ENCODE measurements at regions not wholly inside any gene's neighbourhood (a gene's known extent, or its start where the extent isn't known, plus 50 kb on each side); places are given as distances from the start of the nearest gene placed in this dataset.
"Not testable (repeated sequence)": the region's sequence is repeated elsewhere in the genome, so short reads cannot be mapped to it uniquely, and the experiment has no call there.

DNA sequence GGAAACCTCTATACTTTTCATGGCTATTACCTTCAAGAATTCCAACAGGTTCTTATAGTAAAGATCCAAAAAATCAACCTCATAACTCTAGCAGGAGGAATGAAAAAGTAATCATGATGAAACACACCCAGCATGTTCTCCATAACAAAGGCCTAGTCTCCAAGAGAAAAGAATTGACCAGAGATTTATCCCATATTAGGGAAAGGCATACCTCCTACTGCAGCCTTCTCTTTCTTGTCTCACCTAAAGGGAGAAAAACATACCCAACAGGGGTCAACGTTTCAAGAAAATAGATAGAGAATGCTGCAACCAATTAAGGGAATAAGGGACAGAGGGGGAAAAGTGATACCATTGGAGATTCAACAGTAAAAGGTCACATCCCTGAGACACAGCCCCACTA, 262.5 kb downstream of the FRK start:
- DNase-seq, result no peak

DNA sequence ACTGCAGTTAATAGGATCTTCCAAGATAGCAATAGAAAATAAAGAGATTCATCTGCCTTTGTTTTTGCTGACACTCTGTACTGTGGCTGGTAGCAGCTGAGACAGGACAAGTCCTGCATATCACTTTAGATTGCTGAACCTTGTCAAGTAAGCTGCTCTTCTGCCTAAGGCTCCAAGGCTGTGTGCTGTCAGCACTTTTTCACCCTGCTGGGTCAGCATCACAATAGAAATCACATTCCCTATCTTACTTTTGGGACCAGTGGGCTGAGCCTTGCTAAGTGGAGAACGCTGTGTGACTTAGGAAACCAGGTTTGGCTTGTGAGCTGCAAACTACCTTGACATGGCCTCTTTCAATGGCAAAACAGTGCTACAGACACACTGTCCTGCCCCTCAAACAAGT, 263.9 kb downstream of the FRK start:
- no peak for DNase-seq

DNA sequence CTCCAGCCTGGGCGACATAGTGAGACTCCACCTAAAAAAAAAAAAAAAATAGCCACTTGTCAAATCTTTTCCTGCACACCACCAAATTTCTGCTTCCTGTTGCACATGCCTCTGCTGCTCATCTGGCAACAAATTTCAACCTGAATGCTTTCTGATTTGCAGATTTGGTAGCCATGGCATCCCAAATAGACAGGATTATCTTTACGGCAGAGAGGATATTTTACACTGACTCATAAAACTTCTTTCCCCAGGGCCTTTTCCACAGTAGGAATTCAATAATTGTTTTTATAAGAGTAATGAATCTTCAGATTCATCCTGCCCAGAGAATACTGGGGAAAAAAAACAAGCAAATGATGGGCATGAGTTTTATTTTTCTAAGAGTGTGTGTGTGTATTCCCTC, 264.6 kb downstream of the FRK start:
- no peak for DNase-seq

DNA sequence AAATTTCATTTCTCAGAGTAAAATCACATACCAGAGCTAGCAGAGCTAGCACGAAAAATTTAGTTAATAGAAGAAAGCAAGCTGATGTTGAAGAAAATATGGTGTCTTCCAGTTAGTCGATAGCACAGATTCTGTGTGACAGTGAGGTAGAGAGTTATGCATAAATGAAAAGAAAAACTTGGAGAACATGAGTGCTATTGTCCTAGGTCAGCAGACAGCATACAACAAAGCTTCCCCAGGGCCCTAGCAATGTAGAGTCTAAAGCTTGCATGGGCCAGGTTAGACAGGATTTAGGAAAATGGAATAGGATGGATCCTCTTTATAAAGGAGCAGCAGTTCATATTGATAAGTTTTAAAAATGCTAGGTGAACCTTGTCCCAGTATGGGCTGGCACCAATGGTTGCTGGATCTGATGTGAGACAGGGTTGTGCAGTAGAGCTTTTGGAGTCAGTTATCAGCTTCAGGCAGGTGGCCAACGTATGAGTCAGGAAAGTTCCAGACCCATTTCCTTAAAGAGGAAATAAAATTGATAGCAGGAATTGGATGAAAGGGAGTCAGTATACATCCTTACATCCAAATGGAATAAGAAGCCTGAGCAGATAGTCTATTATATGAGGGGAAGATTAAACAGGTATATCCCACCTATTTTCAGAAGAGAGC, 277.2 kb downstream of the FRK start:
- DNase-seq, result no peak

DNA sequence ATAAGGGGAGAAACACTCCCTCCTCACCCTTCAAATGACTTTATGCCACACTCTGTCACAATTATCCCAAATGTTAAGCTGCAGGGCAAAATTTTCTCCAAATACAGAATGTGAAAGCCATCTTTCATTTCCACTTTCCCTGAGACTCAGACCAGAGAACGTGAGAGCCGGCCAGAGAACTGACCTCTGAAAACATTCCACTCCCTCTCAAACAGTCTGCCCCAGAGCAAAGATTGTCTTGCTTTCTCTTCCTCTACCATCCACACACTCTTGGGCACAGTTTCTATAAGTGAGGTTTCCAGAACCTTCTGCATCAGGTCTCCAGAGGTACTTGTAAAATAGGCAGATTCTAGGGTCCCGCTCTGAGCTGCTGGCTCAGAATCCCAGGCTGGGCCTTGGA, 278.1 kb downstream of the FRK start:
- no peak for DNase-seq

DNA sequence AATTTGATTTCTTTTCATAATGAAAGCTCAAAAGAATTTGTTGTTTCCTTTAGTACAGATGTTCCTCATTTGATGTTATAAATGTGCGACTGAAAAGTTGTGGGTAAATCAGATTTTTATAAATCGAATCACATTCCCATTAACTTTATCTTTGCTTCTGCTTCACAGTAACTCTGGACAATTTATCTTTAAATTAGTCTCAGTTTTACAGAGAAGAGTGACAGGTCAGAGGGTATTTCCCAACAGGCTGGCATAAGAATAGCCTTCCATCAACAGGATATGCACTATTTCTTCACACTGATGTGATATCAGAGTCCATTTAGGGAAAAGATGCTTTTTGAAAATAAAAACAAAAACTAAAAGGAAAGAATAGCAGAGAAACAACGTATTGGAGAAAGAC, 286.9 kb downstream of the FRK start:
- no peak for DNase-seq

DNA sequence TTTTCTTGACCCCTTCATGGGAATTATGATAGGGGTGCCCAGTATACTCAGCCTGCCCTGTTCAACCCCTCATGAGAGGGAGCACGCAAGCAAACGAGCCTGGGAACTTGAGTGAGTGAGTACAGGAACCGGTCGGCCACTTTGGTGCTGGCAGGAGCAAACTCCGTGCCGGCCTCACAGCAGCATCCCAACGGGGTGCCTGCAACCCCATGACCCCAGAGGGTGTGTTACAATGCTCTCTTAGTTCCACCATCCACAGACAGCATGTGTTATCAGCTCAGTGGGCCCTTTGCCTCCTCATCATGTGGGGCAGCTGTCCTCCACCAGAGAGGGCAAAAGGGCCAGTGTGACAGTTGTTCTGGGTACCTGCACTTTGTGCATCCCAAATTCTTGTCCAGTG, 289.8 kb downstream of the FRK start:
- no peak for DNase-seq

DNA sequence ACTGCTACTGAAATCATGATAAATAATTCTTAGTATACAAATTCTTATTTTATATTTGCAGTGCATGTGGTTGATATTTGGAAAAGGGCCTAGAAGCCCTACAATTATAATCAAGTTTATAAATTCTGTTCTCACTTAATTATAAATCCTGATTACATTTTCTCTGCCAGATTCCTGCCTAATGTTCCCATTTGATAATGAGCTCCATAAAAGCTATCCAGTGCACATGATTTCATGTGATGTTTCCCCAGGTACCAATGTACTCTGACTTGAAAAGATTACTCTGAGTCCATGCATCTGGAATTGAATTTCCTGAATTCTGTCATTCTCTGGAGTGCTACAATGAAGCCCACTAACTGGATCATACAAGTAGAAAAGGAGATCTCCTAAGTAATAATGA, 292.2 kb downstream of the FRK start:
- DNase-seq, result no peak

DNA sequence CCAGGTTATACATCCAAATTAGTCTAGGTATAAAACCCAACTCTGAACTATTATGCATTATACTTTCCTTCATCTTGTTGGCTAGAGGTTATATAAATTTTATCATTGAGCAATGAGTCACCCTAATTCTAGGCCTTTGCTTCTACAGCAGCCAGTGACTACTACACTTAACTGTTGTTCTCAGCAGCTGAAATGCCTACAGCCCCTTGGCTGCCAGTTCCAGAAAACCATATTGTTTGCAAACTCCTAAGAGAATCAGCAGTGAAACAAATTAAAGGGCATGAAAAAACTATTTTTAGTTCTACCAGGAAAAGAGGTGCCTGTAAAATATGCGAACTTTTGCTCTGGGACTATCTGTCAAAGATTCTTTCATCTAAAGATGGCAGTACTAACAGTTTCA, 292.8 kb downstream of the FRK start:
- DNase-seq, result no peak

DNA sequence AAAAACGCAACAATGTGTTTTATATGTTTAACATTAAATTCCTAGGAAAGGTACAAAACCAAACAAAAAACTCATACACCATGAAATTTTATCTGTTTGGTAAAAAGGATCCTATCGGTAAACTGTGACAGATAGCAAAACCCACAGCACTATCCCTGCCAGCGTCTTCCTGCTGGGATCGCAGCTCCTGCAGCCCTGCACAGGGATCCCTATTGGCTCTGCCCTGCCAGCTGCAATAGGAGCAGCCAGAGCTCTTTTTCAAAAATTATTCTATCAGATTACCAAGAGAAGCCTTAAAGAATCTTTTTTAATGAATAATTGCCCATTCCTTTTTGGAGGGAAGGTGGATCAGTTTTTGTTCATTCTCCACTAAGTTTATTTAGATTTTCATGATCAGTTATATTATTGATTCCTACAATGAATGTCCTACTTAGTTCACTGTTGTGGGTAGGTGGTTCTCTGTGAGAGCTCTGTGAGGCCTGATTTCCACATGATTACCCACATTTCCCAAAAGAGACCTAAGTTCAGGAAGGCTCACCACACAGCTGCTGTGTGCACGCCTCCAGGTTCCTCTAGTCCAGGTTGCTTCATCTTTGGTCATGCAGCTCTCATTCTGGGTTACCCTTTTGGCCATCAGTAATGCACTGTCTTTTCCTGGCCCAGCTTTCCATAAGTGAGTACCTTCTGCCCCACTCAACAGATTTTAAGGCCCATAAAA, 293.8 kb downstream of the FRK start:
- no peak for DNase-seq

DNA sequence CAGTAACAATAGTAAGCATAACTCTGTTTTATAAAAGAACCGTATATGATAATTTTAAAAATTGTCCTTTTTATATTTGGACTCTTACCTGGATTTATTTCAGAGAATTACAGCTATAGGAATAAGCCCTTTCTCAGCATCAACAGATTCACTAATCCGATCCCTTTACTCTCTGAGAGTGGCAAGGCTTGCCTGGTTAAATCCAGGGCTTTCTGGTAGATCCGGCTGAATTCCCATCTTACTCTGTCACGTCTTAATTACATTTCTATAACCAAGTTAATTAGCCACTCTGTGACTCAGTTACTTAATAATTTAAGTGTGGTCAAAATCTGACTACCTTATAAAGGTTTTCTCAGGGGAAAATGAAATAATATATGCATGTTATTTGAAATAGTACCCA, 294.7 kb downstream of the FRK start:
- DNase-seq, result no peak

DNA sequence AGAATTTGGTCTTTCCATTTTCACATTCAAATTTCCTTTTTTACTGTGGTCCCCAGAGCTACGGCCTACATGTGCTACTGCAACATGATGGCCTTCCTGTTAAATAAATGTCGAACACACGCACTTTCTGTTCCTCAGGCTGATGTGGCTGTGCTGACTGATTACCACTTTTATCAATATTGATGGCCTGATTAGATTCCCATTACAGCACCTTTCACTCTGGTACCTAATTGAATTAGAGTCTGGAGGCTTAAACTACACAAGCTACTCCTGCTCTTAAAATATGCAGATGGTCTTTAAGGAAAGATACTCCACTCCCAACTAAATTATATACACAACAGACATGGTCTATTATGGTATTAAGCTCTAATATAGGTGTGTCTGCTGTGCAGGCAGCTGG, 301.6 kb downstream of the FRK start:
- no peak for DNase-seq

DNA sequence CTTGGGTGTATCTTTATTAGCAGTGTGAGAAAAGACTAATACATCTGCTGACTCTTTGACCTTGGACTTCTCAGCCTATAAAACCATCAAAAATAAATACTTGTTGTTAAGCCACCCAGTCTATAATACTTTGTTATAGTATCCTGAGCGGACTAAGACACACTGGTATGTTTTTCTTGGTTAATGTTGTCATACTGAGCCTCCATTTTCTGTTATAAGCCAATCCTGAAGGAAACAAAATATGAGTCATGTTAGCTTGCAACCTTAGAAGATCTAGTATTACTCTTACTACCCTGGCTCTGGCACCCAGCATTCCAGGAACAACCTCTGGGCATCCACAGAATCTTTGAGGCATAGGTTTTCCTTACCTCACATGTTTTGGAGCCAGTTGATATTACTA, 307.2 kb downstream of the FRK start:
- no peak for DNase-seq

DNA sequence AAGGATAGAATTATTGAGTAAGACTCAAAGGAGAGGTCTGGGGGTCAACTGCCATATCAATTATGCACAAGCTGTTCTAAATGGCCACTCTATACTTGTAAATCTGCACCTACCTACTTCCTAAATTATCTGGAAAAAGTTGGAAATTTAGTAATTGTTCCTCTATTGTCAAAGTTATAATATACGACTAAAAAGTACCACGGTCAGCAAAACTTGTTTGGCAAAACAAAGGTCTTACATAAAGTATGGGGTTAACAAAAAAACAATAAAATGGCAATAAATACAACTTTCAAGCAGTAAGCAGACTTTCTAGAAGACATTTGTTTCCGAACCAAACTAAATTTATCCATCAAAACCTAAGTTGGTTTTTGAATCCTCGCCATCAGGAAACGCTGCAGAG, 309.7 kb downstream of the FRK start:
- no peak for DNase-seq

DNA sequence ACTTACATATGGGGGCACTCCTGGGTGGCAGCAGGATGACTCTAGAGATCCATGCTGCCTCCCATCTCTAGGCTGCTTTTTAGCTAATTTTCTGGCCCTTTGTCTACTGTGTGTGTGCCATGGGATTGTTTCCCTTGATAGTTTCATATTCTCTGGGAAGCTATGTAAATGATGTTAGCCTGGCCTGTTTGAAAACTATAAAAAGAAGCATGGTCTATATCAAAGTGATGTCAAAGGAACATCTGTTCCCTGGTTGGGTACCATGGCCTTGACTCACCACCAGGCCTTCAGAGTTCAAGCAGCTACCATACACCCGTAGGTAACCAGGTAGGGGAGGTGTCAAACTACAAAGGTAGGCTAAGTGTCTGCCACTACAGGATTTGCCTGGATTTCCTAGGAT, 310.4 kb downstream of the FRK start:
- no peak for DNase-seq

DNA sequence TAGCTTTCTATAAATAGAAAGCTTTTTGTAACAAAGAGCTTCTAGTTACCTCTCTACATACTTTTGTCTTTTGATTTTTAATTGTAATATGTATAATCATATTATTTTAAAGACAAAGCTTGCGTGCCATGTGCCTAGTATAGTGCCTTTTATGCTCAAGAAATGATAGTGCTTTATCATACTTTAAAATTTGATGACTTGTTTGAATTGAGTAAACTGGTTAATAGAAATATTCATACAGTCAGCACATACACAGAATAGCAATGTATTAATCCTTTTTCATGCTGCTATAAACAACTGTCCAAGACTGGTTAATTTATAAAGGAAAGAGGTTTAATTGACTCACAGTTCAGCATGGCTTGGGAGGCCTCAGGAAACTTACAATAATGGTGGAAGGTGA, 313.0 kb downstream of the FRK start:
- no peak for DNase-seq

DNA sequence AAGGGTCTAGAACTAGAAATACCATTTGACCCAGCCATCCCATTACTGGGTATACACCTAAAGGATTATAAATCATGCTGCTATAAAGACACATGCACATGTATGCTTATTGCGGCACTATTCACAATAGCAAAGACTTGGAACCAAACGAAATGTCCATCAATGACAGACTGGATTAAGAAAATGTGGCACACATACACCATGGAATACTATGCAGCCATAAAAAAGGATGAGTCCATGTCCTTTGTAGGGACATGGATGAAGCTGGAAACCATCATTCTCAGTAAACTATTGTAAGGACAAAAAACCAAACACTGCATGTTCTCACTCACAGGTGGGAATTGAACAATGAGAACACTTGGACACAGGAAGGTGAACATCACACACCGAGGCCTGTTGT, 314.1 kb downstream of the FRK start:
- not testable (repeated sequence) for DNase-seq

DNA sequence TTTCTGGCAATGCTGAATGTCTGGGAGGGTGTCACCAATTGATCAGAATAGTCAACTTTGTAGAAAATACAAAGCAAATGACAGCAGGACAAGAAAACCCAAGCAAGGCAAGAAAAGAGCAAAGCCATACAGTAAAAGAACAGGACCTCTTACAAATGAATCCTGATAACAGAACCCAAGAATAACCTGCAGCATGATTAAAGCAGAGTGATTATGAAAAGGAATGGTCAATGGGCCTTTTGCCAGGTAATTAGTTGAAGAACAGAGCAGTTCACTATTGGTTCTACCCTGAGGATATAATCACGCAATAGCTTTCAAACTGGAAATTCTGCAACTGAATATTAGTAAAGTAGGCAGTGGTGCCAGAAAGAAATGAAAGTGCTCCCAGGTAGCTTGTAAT, 319.8 kb downstream of the FRK start:
- no peak for DNase-seq

DNA sequence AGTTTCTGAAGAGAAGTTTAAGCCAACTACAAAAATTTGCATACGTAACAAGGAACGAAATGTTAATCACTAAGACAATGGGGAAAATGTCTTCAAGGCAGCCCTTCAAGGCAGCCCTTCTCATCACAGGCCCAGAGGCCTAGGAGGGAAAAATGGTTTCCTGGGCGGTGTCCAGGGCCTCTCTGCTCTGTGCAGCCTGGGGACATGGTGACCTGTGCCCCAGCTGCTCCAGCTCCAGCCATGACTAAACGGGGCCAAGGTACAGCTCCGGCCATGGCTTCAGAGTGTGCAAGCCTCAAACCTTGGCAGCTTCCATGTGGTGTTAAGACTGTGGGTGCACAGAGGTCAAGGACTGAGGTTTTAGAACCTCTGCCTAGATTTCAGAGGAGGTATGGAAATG, 325.1 kb downstream of the FRK start:
- no peak for DNase-seq

DNA sequence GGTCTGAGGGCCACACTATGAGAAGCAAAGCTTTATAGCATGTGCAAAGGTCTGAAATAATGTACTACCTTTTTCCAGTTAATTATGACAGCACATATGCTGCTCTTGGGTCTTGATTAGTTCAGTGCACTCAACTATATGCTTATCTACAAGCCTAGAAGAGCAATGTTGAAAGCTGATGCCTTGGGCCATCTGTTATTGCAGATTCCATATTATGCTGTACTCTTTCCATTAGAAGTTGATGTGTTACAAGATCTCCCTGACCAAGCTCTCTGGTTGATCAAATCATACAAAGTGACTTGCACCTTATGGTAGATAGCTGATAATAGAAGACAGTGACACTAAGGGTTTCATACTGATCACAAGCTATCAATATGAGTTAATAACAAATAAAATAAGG, 327.3 kb downstream of the FRK start:
- DNase-seq, result no peak

DNA sequence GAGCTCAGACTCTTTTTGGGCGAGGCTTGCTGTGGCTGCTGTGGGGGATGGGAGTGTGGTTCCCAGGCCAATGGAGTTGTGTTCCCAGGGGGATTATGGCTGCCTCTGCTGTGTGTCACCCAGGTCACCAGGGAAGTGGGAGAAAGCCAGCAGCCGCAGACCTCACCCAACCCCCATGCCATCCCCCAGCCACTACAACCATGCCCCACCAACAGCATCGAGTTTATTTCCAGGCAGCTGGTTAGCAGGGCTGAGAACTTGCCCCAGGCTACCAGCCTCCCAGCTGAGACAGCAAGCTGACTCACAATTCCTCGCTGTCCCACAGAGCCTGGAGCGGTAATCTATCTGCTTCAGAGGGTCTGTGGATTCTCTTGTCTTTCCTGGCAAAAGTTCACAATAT, 331.7 kb downstream of the FRK start:
- no peak for DNase-seq

DNA sequence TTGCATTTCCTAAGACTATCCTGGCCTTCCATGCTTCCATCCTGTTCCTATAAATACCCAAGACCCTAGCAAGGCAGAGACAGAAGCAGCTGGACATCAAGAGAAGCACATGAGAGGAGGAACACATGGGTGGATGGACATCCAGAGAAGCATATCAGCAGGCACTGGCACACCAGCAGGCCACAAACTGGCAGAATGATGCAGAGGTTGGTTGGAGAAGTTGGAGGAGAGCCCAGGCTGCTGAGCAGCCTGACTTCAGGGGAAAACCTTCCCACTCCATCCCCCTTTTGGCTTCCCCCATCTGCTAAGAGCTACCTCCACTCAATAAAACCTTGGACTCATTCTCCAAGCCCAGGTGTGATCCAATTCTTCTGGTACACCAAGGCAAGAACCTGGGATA, 332.5 kb downstream of the FRK start:
- DNase-seq, result no peak

DNA sequence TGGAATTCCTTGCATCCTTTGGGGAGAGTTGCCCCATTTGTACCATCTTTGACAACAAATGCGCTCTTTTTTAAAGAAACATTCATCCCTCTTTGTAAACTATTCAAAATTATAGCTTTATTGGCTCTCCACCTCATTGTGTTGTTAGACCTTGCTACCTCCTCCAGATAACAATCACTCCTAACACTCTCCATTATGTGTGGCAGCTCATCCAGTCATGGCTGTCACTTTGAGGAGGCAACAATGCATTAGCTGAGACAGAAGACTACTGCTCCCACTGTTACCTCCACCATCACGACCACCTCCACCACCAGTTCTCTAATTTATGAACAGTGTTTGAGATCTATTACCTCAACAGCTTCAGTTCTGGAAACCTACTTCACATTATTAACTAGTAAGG, 339.1 kb downstream of the FRK start:
- DNase-seq, result no peak

DNA sequence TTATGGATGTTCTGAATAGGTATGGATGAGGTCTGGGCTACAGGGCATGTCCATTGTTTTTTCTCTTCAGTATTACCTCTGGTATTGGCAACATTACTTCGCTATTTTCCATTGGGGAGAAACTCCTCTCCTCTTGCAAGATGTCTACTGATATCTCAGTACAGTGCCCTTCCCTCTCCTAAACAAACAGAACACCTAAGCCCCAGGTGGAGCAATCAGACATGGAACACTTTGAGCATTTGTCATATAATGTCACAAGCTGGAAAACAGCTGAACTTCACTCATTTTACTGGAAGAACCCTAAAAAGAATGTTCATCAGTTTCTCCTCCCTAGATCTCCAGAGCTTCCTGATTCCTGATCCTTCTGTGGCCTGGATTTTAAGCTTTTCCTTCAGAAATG, 339.8 kb downstream of the FRK start:
- no peak for DNase-seq

DNA sequence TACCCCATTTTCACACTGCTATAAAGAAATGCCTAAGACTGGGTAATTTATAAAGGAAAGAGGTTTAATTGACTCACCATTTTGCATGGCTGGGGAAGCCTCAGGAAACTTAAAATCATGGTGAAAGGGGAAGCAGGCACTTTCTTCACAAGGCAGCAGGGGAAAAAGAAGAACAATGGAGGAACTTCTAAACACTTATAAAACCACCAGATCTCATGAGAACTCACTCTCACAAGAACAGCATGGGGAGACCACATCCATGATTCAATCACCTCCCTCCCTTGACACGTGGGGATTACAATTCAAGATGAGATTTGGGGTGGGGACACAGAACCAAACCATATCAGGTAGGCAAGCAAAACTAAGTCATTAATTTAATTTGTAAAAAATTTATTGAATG, 343.2 kb downstream of the FRK start:
- DNase-seq, result no peak

All from DMS153 (cell line).